Lower leg skin (tissue), 3 donors: ENCODE measurements at regions not wholly inside any gene's neighbourhood (a gene's known extent, or its start where the extent isn't known, plus 50 kb on each side); places are given as distances from the start of the nearest gene placed in this dataset.

Source experiments
- CTCF ChIP-seq, 3 donors: fragments of 450-650 bp; IDR thresholded peaks; one replicate each; pipeline ENCODE4 v1.5.1; 2016; ENCODE audit warnings: antibody characterized with exemption in 3 of 3, mild to moderate bottlenecking in 3 of 3, moderate library complexity in 2 of 3
- POLR2A ChIP-seq, 2 donors: fragments of 450-650 bp; IDR thresholded peaks; one replicate each; pipeline ENCODE4 v1.6.1; 2016 to 2017; ENCODE audit warnings: antibody characterized with exemption in 2 of 2, mild to moderate bottlenecking in 1 of 2, moderate library complexity in 1 of 2

- TF ChIP-seq CTCF (IDR thresholded peaks at IDR 0.05) = no peak
- no peak for TF ChIP-seq POLR2A (IDR thresholded peaks at IDR 0.05)
These were observed 412.1 kb downstream of the MZT1 start for GRCh38 chr13:72315312-72315711.
